ENCODE measurements at regions not wholly inside any gene's neighbourhood (a gene's known extent, or its start where the extent isn't known, plus 50 kb on each side); places are given as distances from the start of the nearest gene placed in this dataset.

GRCh38 chr14:103267226-103267910, 66.7 kb upstream of the EIF5 start:
- ChIA-PET CTCF (no interaction called here), POLR2A (ENCODE audit: unreplicated experiment) (no interaction called here)
- Histone ChIP-seq H3K4me3 (ENCODE audit: insufficient read depth, low read depth, low read length) (no peak overlapping the region), H4K20me1 (ENCODE audit: insufficient read depth, low read length) (no peaks in the 10 kb centered on the region), H4K91ac (ENCODE audit: insufficient read depth, low read depth, low read length) (no peak overlapping the region), H3K9me3 (ENCODE audit: control insufficient read depth, insufficient read depth, low read length) (no peaks in the 10 kb centered on the region; the same call in none of the 2 replicates), H3K36me3 (ENCODE audit: control insufficient read depth, insufficient read depth, low read length) (no peaks in the 10 kb centered on the region), H2BK15ac (ENCODE audit: low read depth, low read length) (no peak overlapping the region), H3K4me2 (ENCODE audit: low read depth, low read length) (no peak overlapping the region), H2AK5ac (ENCODE audit: low read depth, low read length) (no peak overlapping the region), H2BK5ac (ENCODE audit: low read depth, low read length, poor library complexity, severe bottlenecking) (no peak overlapping the region), H3K18ac (ENCODE audit: low read depth, low read length) (no peak overlapping the region), H4K8ac (ENCODE audit: low read depth in 2 of 2, low read length in 2 of 2) (no peak overlapping the region), H3K4ac (ENCODE audit: low read depth, low read length) (no peak overlapping the region), H3K27ac (ENCODE audit: insufficient read depth, low read length) (no peak overlapping the region), H3K27me3 (ENCODE audit: control insufficient read depth, insufficient read depth, low read length) (peaks cover 39% of the 10 kb centered on the region), H3K23ac (ENCODE audit: low read depth, low read length) (no peak overlapping the region), H3K4me1 (ENCODE audit: control insufficient read depth, insufficient read depth, low read length) (no peaks in the 10 kb centered on the region), H3K9me1 (ENCODE audit: insufficient read depth, low read length) (no peaks in the 10 kb centered on the region), H2AK9ac (replicated peaks; ENCODE audit: low read depth, low read length, poor library complexity) (no peak overlapping the region), H2BK120ac (ENCODE audit: low read depth, low read length) (no peak overlapping the region), H2BK20ac (ENCODE audit: low read depth, low read length) (no peak overlapping the region), H3K79me1 (ENCODE audit: low read depth in 1 of 2, low read length in 2 of 2) (no peaks in the 10 kb centered on the region), H2AFZ (replicated peaks; ENCODE audit: low read length, poor library complexity) (no peak overlapping the region), H3K56ac (ENCODE audit: extremely low read depth, insufficient read depth, low read length) (no peak overlapping the region), H4K5ac (ENCODE audit: low read depth, low read length) (no peak overlapping the region), H3K14ac (replicated peaks; ENCODE audit: low read depth, low read length) (no peak overlapping the region), H3K9ac (ENCODE audit: low read depth, low read length) (no peak overlapping the region)
- no peak for ATAC-seq (ENCODE audit: low read depth)
- no peak for TF ChIP-seq RAD21 (IDR thresholded peaks at IDR 0.05; ENCODE audit: low read length)
- TF ChIP-seq SMC3 (IDR thresholded peaks at IDR 0.05; ENCODE audit: low read depth, low read length), result no peak
- TF ChIP-seq RFX5 (IDR thresholded peaks at IDR 0.05; ENCODE audit: low read depth, low read length), result no peak
- TF ChIP-seq MXI1 (IDR thresholded peaks at IDR 0.05; ENCODE audit: borderline replicate concordance, low read depth, low read length), result no peak
- TF ChIP-seq FOS (IDR thresholded peaks at IDR 0.05; ENCODE audit: low read depth, low read length), result no peak
- no peak for TF ChIP-seq CEBPB (IDR thresholded peaks at IDR 0.05; ENCODE audit: low read depth, low read length)
- no peak for TF ChIP-seq MAZ (IDR thresholded peaks at IDR 0.05; ENCODE audit: borderline replicate concordance, low read depth, low read length)
- TF ChIP-seq RCOR1 (IDR thresholded peaks at IDR 0.05; ENCODE audit: insufficient replicate concordance, low read length), result no peak
- no peak for TF ChIP-seq MAFK (IDR thresholded peaks at IDR 0.05; ENCODE audit: low read depth, low read length)
- TF ChIP-seq, protein P1, sequence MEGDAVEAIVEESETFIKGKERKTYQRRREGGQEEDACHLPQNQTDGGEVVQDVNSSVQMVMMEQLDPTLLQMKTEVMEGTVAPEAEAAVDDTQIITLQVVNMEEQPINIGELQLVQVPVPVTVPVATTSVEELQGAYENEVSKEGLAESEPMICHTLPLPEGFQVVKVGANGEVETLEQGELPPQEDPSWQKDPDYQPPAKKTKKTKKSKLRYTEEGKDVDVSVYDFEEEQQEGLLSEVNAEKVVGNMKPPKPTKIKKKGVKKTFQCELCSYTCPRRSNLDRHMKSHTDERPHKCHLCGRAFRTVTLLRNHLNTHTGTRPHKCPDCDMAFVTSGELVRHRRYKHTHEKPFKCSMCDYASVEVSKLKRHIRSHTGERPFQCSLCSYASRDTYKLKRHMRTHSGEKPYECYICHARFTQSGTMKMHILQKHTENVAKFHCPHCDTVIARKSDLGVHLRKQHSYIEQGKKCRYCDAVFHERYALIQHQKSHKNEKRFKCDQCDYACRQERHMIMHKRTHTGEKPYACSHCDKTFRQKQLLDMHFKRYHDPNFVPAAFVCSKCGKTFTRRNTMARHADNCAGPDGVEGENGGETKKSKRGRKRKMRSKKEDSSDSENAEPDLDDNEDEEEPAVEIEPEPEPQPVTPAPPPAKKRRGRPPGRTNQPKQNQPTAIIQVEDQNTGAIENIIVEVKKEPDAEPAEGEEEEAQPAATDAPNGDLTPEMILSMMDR (conservative IDR thresholded peaks at IDR 0.05; ENCODE audit: low read depth, low read length), result no peak
- no peak for TF ChIP-seq NFE2L2 (IDR thresholded peaks at IDR 0.05; ENCODE audit: low read depth, low read length)
- TF ChIP-seq USF2 (IDR thresholded peaks at IDR 0.05; ENCODE audit: low read depth, low read length), result no peak
- in situ Hi-C loops (cut with MboI; ENCODE audit: low sequenced_read_pairs), result no loop called here
- dilution Hi-C loops (cut with HindIII; ENCODE audit: low sequenced_read_pairs, unreplicated experiment), result no loop called here
- 87% methylated on average over 3 of the region's 11 CpGs; no CpG with 5 or more reads in 1 of the 2 experiments for WGBS, 2 experiments (ENCODE audit: extremely low coverage in 2 of 2, insufficient read length in 1 of 2)
- intact Hi-C loops (cut with micrococcal nuclease), result no loop called here
- BruUV-seq (replicated peaks), result no TSS peak
- no peak for DNase-seq
